ENCODE measurements at regions not wholly inside any gene's neighbourhood (a gene's known extent, or its start where the extent isn't known, plus 50 kb on each side); places are given as distances from the start of the nearest gene placed in this dataset.
"Not testable (repeated sequence)": the region's sequence is repeated elsewhere in the genome, so short reads cannot be mapped to it uniquely, and the experiment has no call there.

GRCh38 chr4:104344342-104344980 lies 150.2 kb downstream of the CXXC4 start:
- no peaks in the 10 kb centered on the region for H3K4me1 ChIP-seq (ENCODE audit: insufficient read depth, low read length, severe bottlenecking)
- H3K4me3 ChIP-seq (ENCODE audit: low read depth, low read length, poor library complexity, severe bottlenecking) = no peak overlapping the region
- H3K9me3 ChIP-seq (ENCODE audit: low read length) = 0 out of 2 replicates have a peak, but pooled peaks cover 9% of the 10 kb centered on the region
- H2AFZ ChIP-seq (ENCODE audit: low read length) = no peak overlapping the region
- no peaks in the 10 kb centered on the region for H3F3A ChIP-seq (ENCODE audit: insufficient read depth, low read length)
- no peak overlapping the region for H3K4me2 ChIP-seq (ENCODE audit: low read length)
- H3K79me2 ChIP-seq (ENCODE audit: insufficient read depth, low read length) = no peaks in the 10 kb centered on the region
- H3K9me2 ChIP-seq (ENCODE audit: low read depth, low read length) = no peaks in the 10 kb centered on the region
- H3K9ac ChIP-seq (ENCODE audit: low read length) = no peak overlapping the region
- no peaks in the 10 kb centered on the region for H4K20me1 ChIP-seq (ENCODE audit: insufficient read depth, low read length)
- TF ChIP-seq EZH2 (IDR thresholded peaks at IDR 0.05; ENCODE audit: borderline replicate concordance, low read length) (no peak), CTCF (IDR thresholded peaks at IDR 0.05; ENCODE audit: low read length) (no peak)
- no peaks in the 10 kb centered on the region for H3K27me3 ChIP-seq (ENCODE audit: insufficient read depth, low read length)
- no peak overlapping the region for H3K27ac ChIP-seq (ENCODE audit: low read depth, low read length, poor library complexity, severe bottlenecking)
- H3K36me3 ChIP-seq (ENCODE audit: insufficient read depth, low read length) = no peaks in the 10 kb centered on the region

GRCh38 chr4:104334410-104334809 lies 160.3 kb downstream of the CXXC4 start:
- H3K27ac ChIP-seq (ENCODE audit: low read depth, low read length, poor library complexity, severe bottlenecking) = no peak overlapping the region
- H3F3A ChIP-seq (ENCODE audit: insufficient read depth, low read length) = no peaks in the 10 kb centered on the region
- 0 out of 2 replicates have a peak, but pooled peaks cover 6% of the 10 kb centered on the region for H3K9me3 ChIP-seq (ENCODE audit: low read length)
- H3K36me3 ChIP-seq (ENCODE audit: insufficient read depth, low read length) = no peaks in the 10 kb centered on the region
- H3K4me3 ChIP-seq (ENCODE audit: low read depth, low read length, poor library complexity, severe bottlenecking) = no peak overlapping the region
- H3K79me2 ChIP-seq (ENCODE audit: insufficient read depth, low read length) = no peaks in the 10 kb centered on the region
- no peaks in the 10 kb centered on the region for H3K27me3 ChIP-seq (ENCODE audit: insufficient read depth, low read length)
- no peaks in the 10 kb centered on the region for H4K20me1 ChIP-seq (ENCODE audit: insufficient read depth, low read length)
- H3K4me2 ChIP-seq (ENCODE audit: low read length) = no peak overlapping the region
- no peak overlapping the region for H2AFZ ChIP-seq (ENCODE audit: low read length)
- H3K9ac ChIP-seq (ENCODE audit: low read length) = no peak overlapping the region
- H3K9me2 ChIP-seq (ENCODE audit: low read depth, low read length) = no peaks in the 10 kb centered on the region
- H3K4me1 ChIP-seq (ENCODE audit: insufficient read depth, low read length, severe bottlenecking) = peaks cover 10% of the 10 kb centered on the region
- no peak for TF ChIP-seq EZH2 (IDR thresholded peaks at IDR 0.05; ENCODE audit: borderline replicate concordance, low read length)
- TF ChIP-seq CTCF (IDR thresholded peaks at IDR 0.05; ENCODE audit: low read length) = no peak

DNA sequence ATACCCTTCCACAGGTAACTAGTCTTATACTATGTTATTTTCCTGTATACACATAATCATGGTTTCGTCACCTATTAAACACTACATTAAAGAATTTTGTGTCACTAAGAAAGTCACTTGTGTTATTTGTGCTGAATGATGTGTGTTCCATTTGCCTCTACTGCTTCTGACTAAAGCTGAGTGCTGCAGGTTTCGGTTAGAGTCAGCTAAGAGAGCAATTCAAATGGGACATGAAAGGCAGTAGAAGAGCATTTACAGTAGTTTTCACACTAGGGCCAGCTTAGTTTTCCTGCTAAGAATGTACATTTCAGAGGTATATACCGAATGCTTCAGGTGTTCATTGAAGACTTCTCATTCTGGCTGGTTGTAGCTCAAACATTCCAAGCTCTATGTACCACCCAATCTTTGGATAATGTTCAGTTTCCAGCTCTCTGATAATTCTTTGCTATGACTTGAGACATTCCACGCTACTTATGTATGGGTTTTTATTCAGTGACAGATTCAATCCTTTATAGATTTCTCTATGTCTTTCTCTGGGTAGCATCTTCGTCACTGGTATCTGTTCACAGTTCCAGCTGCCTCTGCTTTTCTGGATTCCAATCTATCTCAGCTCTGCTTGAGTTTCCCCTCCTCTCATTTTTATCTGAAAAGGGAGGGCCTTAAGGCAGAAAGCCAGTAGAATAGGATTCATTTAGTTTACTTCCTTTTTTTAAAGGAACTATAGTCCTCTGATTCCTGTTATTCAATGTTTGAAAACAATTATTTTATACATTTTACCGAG lies 164.4 kb downstream of the CXXC4 start:
- H3K4me2 ChIP-seq (ENCODE audit: low read length) = no peak overlapping the region
- H3K79me2 ChIP-seq (ENCODE audit: insufficient read depth, low read length) = no peaks in the 10 kb centered on the region
- peak overlapping the region; percentile 16; the same call in 1 of the 2 replicates for H2AFZ ChIP-seq (ENCODE audit: low read length)
- H3F3A ChIP-seq (ENCODE audit: insufficient read depth, low read length) = no peaks in the 10 kb centered on the region
- H3K9ac ChIP-seq (ENCODE audit: low read length) = no peak overlapping the region
- H3K27ac ChIP-seq (ENCODE audit: low read depth, low read length, poor library complexity, severe bottlenecking) = no peak overlapping the region
- no peaks in the 10 kb centered on the region for H3K9me3 ChIP-seq (ENCODE audit: low read length)
- no peak overlapping the region for H3K4me3 ChIP-seq (ENCODE audit: low read depth, low read length, poor library complexity, severe bottlenecking)
- no peaks in the 10 kb centered on the region for H3K9me2 ChIP-seq (ENCODE audit: low read depth, low read length)
- H4K20me1 ChIP-seq (ENCODE audit: insufficient read depth, low read length) = no peaks in the 10 kb centered on the region
- TF ChIP-seq CTCF (IDR thresholded peaks at IDR 0.05; ENCODE audit: low read length) (no peak), EZH2 (IDR thresholded peaks at IDR 0.05; ENCODE audit: borderline replicate concordance, low read length) (no peak)
- H3K27me3 ChIP-seq (ENCODE audit: insufficient read depth, low read length) = no peaks in the 10 kb centered on the region
- H3K4me1 ChIP-seq (ENCODE audit: insufficient read depth, low read length, severe bottlenecking) = peaks cover 21% of the 10 kb centered on the region
- H3K36me3 ChIP-seq (ENCODE audit: insufficient read depth, low read length) = no peaks in the 10 kb centered on the region

DNA sequence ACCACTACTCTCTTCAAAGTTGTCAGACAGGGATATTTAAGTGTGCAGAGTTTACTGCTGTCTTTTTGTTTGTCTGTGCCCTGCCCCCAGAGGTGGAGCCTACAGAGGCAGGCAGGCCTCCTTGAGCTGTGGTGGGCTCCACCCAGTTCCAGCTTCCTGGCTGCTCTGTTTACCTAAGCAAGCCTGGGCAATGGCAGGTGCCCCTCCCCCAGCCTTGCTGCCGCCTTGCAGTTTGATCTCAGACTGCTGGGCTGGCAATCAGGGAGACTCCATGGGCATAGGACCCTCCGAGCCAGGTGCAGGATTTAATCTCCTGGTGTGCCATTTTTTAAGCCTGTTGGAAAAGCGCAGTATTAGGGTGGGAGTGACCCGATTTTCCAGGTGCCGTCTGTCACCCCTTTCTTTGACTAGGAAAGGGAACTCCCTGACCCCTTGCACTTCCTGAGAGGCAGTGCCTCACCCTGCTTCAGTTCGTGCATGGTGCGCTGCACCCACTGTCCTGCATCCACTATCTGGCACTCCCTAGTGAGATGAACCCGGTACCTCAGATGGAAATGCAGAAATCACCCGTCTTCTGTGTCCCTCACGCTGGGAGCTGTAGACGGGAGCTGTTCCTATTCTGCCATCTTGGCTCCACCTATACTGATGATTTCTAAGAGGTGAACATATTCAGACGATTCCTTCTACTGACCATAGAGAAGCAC lies 167.6 kb downstream of the CXXC4 start:
- H3F3A ChIP-seq (ENCODE audit: insufficient read depth, low read length); H3K27me3 ChIP-seq (ENCODE audit: insufficient read depth, low read length); H3K9me2 ChIP-seq (ENCODE audit: low read depth, low read length); H3K4me3 ChIP-seq (ENCODE audit: low read depth, low read length, poor library complexity, severe bottlenecking); H3K4me2 ChIP-seq (ENCODE audit: low read length); H3K36me3 ChIP-seq (ENCODE audit: insufficient read depth, low read length); H4K20me1 ChIP-seq (ENCODE audit: insufficient read depth, low read length); H2AFZ ChIP-seq (ENCODE audit: low read length); H3K9ac ChIP-seq (ENCODE audit: low read length); H3K27ac ChIP-seq (ENCODE audit: low read depth, low read length, poor library complexity, severe bottlenecking); H3K79me2 ChIP-seq (ENCODE audit: insufficient read depth, low read length); H3K9me3 ChIP-seq (ENCODE audit: low read length): not testable (repeated sequence)
- H3K4me1 ChIP-seq (ENCODE audit: insufficient read depth, low read length, severe bottlenecking) = peaks cover 21% of the 10 kb centered on the region

Measured in OCI-LY1 (cell line).